OCI-LY1 (cell line): ENCODE measurements at regions not wholly inside any gene's neighbourhood (a gene's known extent, or its start where the extent isn't known, plus 50 kb on each side); places are given as distances from the start of the nearest gene placed in this dataset.

ENCODE experiments used
- EZH2 ChIP-seq: fragments of 200-600 bp; sonication (generic), shearing (Covaris generic); IDR thresholded peaks from 2 replicates; pipeline ENCODE4 v1.8.0; 2017; ENCODE audit warnings: borderline replicate concordance, mixed run types, mild to moderate bottlenecking, antibody characterized with exemption, low read length, moderate library complexity, mixed read lengths
- TF ChIP-seq, protein P1 (sequence below): fragments of 200-600 bp; sonication (generic), shearing (Covaris generic); IDR thresholded peaks from 2 replicates; pipeline ENCODE4 v1.5.1; 2017; ENCODE audit warnings: mild to moderate bottlenecking, antibody characterized with exemption, low read length, moderate library complexity, mixed read lengths

DNA sequence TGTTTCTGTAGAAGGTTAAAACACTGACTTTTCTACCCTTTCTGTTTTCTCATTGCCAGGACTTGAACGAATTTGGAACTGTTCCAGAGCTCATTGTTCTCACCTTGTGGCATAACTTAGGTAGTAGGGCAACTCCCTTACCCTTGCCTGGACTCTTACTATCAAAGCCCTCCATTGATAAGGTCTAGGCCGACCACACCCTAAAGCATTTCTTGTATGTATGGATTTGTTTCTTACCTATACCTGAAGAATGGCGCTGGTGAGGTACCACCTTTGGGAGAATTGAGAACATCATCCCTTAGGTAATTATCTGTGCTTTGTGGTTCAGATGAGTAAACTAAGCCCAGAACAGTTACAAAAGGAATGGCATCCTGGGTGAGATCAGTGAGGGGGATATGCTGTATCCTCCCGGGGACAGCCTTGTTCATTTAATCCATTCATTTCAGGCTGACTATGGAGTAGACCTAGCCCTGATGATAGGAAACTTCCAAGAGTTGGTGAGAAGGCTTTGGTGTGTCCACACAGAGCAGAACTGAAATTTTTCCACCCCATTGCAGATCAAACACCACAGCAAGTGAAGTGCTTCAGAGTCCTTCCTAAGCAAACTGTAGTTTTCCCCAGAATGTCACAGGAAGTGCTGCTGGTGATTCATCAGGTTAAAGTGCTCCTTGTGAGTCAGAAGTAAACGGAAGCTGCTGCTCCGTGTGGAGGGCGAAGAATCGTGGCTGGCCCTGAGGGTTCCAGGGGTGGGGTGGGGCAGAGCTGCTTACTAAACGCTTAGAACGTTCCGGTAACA, 113.0 kb downstream of the TEX26 start:
- TF ChIP-seq, protein P1, sequence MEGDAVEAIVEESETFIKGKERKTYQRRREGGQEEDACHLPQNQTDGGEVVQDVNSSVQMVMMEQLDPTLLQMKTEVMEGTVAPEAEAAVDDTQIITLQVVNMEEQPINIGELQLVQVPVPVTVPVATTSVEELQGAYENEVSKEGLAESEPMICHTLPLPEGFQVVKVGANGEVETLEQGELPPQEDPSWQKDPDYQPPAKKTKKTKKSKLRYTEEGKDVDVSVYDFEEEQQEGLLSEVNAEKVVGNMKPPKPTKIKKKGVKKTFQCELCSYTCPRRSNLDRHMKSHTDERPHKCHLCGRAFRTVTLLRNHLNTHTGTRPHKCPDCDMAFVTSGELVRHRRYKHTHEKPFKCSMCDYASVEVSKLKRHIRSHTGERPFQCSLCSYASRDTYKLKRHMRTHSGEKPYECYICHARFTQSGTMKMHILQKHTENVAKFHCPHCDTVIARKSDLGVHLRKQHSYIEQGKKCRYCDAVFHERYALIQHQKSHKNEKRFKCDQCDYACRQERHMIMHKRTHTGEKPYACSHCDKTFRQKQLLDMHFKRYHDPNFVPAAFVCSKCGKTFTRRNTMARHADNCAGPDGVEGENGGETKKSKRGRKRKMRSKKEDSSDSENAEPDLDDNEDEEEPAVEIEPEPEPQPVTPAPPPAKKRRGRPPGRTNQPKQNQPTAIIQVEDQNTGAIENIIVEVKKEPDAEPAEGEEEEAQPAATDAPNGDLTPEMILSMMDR: no peak
- no peak for TF ChIP-seq EZH2
